ENCODE measurements at regions not wholly inside any gene's neighbourhood (a gene's known extent, or its start where the extent isn't known, plus 50 kb on each side); places are given as distances from the start of the nearest gene placed in this dataset.

GRCh38 chr15:39497016-39497758, 83.7 kb upstream of the THBS1 start:
- TF ChIP-seq EP300 (IDR thresholded peaks at IDR 0.05; ENCODE audit: borderline replicate concordance in 1 of 2, low read depth in 1 of 2, low read length in 1 of 2) (no peak), YY1 (IDR thresholded peaks at IDR 0.05; ENCODE audit: low read depth) (no peak), CTCF (IDR thresholded peaks at IDR 0.05) (no peak)
- TF ChIP-seq, protein P1, sequence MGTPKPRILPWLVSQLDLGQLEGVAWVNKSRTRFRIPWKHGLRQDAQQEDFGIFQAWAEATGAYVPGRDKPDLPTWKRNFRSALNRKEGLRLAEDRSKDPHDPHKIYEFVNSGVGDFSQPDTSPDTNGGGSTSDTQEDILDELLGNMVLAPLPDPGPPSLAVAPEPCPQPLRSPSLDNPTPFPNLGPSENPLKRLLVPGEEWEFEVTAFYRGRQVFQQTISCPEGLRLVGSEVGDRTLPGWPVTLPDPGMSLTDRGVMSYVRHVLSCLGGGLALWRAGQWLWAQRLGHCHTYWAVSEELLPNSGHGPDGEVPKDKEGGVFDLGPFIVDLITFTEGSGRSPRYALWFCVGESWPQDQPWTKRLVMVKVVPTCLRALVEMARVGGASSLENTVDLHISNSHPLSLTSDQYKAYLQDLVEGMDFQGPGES (IDR thresholded peaks at IDR 0.05; ENCODE audit: low read depth, low read length), result no peak
- TF ChIP-seq, protein P2, sequence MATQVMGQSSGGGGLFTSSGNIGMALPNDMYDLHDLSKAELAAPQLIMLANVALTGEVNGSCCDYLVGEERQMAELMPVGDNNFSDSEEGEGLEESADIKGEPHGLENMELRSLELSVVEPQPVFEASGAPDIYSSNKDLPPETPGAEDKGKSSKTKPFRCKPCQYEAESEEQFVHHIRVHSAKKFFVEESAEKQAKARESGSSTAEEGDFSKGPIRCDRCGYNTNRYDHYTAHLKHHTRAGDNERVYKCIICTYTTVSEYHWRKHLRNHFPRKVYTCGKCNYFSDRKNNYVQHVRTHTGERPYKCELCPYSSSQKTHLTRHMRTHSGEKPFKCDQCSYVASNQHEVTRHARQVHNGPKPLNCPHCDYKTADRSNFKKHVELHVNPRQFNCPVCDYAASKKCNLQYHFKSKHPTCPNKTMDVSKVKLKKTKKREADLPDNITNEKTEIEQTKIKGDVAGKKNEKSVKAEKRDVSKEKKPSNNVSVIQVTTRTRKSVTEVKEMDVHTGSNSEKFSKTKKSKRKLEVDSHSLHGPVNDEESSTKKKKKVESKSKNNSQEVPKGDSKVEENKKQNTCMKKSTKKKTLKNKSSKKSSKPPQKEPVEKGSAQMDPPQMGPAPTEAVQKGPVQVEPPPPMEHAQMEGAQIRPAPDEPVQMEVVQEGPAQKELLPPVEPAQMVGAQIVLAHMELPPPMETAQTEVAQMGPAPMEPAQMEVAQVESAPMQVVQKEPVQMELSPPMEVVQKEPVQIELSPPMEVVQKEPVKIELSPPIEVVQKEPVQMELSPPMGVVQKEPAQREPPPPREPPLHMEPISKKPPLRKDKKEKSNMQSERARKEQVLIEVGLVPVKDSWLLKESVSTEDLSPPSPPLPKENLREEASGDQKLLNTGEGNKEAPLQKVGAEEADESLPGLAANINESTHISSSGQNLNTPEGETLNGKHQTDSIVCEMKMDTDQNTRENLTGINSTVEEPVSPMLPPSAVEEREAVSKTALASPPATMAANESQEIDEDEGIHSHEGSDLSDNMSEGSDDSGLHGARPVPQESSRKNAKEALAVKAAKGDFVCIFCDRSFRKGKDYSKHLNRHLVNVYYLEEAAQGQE (IDR thresholded peaks at IDR 0.05; ENCODE audit: low read depth, low read length), result no peak
- TF ChIP-seq, protein P3, sequence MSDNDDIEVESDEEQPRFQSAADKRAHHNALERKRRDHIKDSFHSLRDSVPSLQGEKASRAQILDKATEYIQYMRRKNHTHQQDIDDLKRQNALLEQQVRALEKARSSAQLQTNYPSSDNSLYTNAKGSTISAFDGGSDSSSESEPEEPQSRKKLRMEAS (IDR thresholded peaks at IDR 0.05; ENCODE audit: low read depth), result no peak

Measured in SK-N-SH (cell line).